SK-N-MC (cell line): ENCODE measurements at regions not wholly inside any gene's neighbourhood (a gene's known extent, or its start where the extent isn't known, plus 50 kb on each side); places are given as distances from the start of the nearest gene placed in this dataset.

Source experiments
- DNase-seq: peaks from one replicate; pipeline ENCODE4 v3.0.0-alpha.2; 2011; ENCODE audit warnings: low read depth, low spot score
- H3K27ac ChIP-seq: fragments of 200-600 bp; sonication (generic); 2 replicates; pipeline ENCODE4 v1.5.1; 2016; ENCODE audit warnings: mixed run types
- H3K36me3 ChIP-seq: fragments of 200-600 bp; sonication (generic); 2 replicates; pipeline ENCODE4 v1.6.1; 2017; ENCODE audit warnings: antibody characterized with exemption, low read length, mixed read lengths; ENCODE audit not compliant: insufficient read depth
- H3K4me3 ChIP-seq: fragments of 200-600 bp; sonication (generic); 2 replicates; pipeline ENCODE4 v1.5.1; 2016
- H3K9ac ChIP-seq: fragments of 200-600 bp; sonication (generic); 2 replicates; pipeline ENCODE4 v1.8.0; 2017; ENCODE audit warnings: mixed run types, mixed read lengths; ENCODE audit not compliant: insufficient read length
- H3K9me3 ChIP-seq: fragments of 200-600 bp; sonication (generic); 2 replicates; pipeline ENCODE4 v1.6.1; 2017; ENCODE audit warnings: low read depth, mild to moderate bottlenecking, antibody characterized with exemption, low read length, moderate library complexity, mixed read lengths
- EZH2 ChIP-seq: fragments of 200-600 bp; sonication (generic); IDR thresholded peaks from one replicate; pipeline ENCODE4 v1.6.1; 2017; ENCODE audit warnings: antibody characterized with exemption
- FOXP2 ChIP-seq: optimal IDR thresholded peaks from 2 replicates; pipeline ENCODE3; 2011; ENCODE audit warnings: mild to moderate bottlenecking, moderate library complexity; ENCODE audit not compliant: insufficient read depth; ENCODE audit errors: extremely low read length, control extremely low read depth
- POLR2AphosphoS5 ChIP-seq: IDR thresholded peaks from 2 replicates; pipeline ENCODE4 v1.6.1; 2012; ENCODE audit warnings: mild to moderate bottlenecking, low read depth, low read length, borderline replicate concordance

- Histone ChIP-seq H3K9ac (no peak overlapping the region), H3K36me3 (no peaks in the 10 kb centered on the region), H3K27ac (no peak overlapping the region), H3K9me3 (no peaks in the 10 kb centered on the region), H3K4me3 (no peak overlapping the region)
- TF ChIP-seq EZH2 (no peak), FOXP2 (no peak), POLR2AphosphoS5 (no peak)
- DNase-seq = no peak
Measured at GRCh38 chr15:67940324-67940719, 100.5 kb upstream of the RNU6-1 start.

DNA sequence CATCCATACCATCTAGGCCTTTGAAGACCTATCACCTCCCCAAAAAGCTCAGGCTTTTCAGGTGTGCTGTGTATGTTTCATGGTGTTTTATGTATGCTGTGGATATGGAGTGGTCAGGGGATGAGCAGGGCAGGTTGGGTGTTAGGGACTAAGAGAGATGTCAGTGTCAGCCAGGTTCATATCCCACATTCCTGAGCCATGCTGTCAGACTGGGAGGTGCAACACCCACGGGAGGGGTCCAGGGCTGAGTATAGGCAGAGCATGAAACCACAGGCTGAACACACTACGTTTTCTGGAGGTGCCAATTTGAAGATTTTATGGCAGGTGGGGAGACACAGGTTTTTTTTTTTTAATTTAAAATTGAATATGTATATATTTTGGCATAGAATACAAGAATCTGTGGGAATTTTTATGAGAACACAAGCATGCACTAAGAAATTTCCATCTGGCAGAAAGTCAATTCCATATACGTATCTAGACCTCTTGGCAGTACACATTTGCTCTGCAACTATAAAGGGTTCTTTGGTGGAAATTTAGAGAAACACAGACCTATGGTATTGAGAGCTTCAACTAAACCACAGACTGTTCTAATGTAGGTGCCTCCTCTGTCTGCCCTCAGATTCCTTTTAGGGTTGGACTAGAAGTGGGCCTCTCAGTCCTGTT lies 101.9 kb upstream of the RNU6-1 start:
- no peak for DNase-seq
- Histone ChIP-seq H3K9me3 (no peaks in the 10 kb centered on the region), H3K4me3 (0 out of 2 replicates have a peak overlapping the region, but pooled peaks have one; percentile 38), H3K27ac (peak overlapping the region; percentile 90), H3K36me3 (no peaks in the 10 kb centered on the region), H3K9ac (no peak overlapping the region)
- TF ChIP-seq POLR2AphosphoS5 (no peak), EZH2 (no peak), FOXP2 (no peak)

DNA sequence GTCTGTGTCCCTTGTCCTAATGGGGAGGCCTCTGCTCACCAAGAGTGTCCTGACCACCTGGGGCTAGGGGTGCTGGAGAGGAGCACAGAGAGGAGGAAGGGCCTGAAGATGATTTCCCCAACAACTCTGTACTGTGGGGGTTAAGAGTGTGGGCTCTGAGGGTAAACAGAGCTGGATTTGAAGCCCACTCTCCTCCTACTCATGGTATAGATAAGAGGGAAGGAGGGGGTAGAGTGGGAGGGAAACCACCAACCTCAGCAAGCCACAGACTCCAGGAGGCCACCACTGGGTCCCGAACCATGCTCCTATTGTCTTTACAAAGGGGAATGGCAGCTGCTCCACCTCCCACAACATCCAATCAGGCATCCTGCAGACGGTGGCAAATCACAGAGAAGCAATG lies 103.6 kb upstream of the RNU6-1 start:
- no peaks in the 10 kb centered on the region for H3K36me3 ChIP-seq
- no peaks in the 10 kb centered on the region for H3K9me3 ChIP-seq
- no peak overlapping the region for H3K4me3 ChIP-seq
- no peak overlapping the region for H3K27ac ChIP-seq
- no peak overlapping the region for H3K9ac ChIP-seq
- no peak for DNase-seq
- TF ChIP-seq POLR2AphosphoS5 (no peak), EZH2 (no peak), FOXP2 (no peak)

DNA sequence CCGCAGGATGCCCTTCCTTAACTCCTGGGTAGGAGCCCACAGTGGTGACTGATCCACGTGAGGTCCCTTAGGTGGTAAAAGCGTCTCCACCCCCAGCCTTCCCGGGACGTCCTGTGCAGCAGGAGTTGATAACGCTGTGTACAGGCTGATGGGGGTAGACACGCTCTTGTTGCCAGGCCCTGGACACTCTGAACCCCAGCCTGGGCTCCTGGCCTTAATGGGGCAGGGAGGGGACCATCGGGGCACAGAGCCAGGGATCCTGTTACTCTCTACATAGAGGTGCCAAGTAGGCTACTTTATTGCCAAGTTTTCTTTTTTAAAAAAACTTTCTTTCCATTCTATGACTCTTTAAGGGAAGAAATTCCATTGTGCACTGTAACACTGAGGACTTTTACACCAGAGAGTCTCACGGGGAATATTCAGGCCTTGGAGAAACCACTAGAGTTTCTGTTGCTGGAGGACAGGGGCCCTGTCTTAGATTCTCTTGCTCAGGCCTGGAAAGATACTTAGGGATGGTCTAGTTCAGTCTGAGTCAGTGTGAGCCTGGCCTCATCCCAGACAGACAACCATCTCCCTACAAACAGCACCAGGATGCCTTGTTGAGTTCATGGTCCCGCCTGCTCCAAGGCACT lies 104.3 kb upstream of the RNU6-1 start:
- TF ChIP-seq EZH2 (no peak), POLR2AphosphoS5 (no peak), FOXP2 (no peak)
- no peaks in the 10 kb centered on the region for H3K36me3 ChIP-seq
- H3K9me3 ChIP-seq = no peaks in the 10 kb centered on the region
- H3K9ac ChIP-seq = no peak overlapping the region
- no peak for DNase-seq
- no peak overlapping the region for H3K27ac ChIP-seq
- no peak overlapping the region for H3K4me3 ChIP-seq

- H3K9me3 ChIP-seq = no peaks in the 10 kb centered on the region
- no peaks in the 10 kb centered on the region for H3K36me3 ChIP-seq
- H3K4me3 ChIP-seq = no peak overlapping the region
- DNase-seq = no peak
- TF ChIP-seq FOXP2 (no peak), POLR2AphosphoS5 (no peak), EZH2 (no peak)
- H3K27ac ChIP-seq = peak overlapping the region; percentile 39; the same call in 1 of the 2 replicates
- no peak overlapping the region for H3K9ac ChIP-seq
Measured at GRCh38 chr15:67945131-67945530, 105.3 kb upstream of the RNU6-1 start.

GRCh38 chr15:67945951-67946700 lies 106.3 kb upstream of the RNU6-1 start:
- Histone ChIP-seq H3K9ac (peak overlapping the region; percentile 13), H3K36me3 (no peaks in the 10 kb centered on the region), H3K4me3 (peak overlapping the region; percentile 67), H3K9me3 (no peaks in the 10 kb centered on the region), H3K27ac (peak overlapping the region; percentile 85)
- DNase-seq = peak; percentile 84
- TF ChIP-seq POLR2AphosphoS5 (peak; percentile 69), FOXP2 (peak; percentile 75), EZH2 (no peak)

DNA sequence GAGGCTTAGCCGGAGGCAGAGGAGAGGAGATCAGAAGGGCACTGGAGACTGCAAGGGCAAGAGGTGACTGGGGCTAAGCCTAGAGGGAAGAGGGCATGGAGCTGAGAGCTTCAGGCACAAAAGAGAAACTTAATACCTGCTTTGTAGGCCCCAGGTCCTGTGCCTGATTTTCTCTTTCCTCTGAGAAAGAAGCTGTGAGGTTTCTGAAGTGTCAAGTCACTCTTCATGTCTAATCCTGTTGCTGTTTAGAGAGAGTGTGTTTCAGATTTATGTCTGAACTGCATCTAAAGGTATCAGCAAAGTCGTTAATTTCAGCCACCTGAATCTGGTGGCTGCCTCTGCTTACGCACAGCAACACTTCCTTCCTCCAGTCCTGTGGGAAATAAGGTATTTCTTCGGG lies 106.9 kb upstream of the RNU6-1 start:
- H3K9me3 ChIP-seq = no peaks in the 10 kb centered on the region
- peak overlapping the region; percentile 85 for H3K27ac ChIP-seq
- H3K9ac ChIP-seq = peak overlapping the region; percentile 13
- no peak for TF ChIP-seq FOXP2
- TF ChIP-seq EZH2 = no peak
- TF ChIP-seq POLR2AphosphoS5 = no peak
- H3K4me3 ChIP-seq = peak overlapping the region; percentile 67
- no peaks in the 10 kb centered on the region for H3K36me3 ChIP-seq
- no peak for DNase-seq

DNA sequence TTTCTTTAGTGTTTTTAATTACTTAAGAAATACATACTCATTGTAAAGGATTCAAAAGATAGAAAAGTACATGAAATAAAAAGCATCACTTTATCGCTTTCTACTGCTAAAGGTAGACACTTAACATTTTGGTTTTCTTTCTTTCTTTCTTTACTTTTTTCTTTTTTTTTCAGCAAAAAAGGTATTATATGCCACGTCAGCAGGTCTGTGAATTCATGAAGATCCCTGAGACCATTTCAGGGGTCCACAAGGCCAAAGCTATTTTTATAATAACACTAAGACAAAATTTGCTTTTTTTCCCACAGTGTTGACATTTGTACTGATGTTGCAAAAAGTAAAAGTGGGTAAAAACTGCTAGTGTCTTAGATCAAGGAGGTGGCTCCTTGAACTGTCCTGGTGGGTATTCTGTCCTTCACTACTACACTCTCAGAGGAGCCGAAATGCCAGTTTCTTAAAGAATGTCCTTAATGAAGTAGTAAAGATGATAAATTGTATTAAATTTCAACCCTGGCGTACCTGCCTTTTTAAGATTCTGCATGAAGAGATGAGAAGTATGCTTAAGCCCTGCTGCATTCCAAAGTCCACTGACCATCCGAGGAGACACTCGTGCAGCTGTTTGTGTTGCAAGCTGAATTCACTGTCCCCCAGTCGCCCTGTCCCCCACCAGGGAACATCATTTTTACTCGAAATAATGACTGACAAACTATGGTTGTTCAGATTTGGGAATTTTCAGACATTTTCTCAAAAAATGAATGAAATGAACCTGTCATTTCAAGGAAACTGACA lies 106.7 kb upstream of the PIAS1 start:
- Histone ChIP-seq H3K9ac (peak overlapping the region; percentile 45), H3K4me3 (no peak overlapping the region), H3K9me3 (no peaks in the 10 kb centered on the region), H3K27ac (peak overlapping the region; percentile 13; the same call in 1 of the 2 replicates), H3K36me3 (no peaks in the 10 kb centered on the region)
- no peak for TF ChIP-seq EZH2
- no peak for TF ChIP-seq FOXP2
- no peak for TF ChIP-seq POLR2AphosphoS5
- DNase-seq = no peak
